GM18951 (cell line): ENCODE measurements at regions not wholly inside any gene's neighbourhood (a gene's known extent, or its start where the extent isn't known, plus 50 kb on each side); places are given as distances from the start of the nearest gene placed in this dataset.

Experiments
- POLR2A ChIP-seq: IDR thresholded peaks from 4 replicates; pipeline ENCODE4 v1.6.1; 2011; ENCODE audit warnings: mild to moderate bottlenecking; ENCODE audit not compliant: insufficient read length, insufficient read depth; ENCODE audit errors: extremely low read depth
- in situ Hi-C: fragments of 300-500 bp; cut with MboI; formaldehyde crosslinking; loops from one replicate; pipeline ENCODE4 v1.12.0; 2022; ENCODE audit warnings: low sequenced_read_pairs, mixed read lengths, inconsistent platforms; ENCODE audit not compliant: unreplicated experiment

DNA sequence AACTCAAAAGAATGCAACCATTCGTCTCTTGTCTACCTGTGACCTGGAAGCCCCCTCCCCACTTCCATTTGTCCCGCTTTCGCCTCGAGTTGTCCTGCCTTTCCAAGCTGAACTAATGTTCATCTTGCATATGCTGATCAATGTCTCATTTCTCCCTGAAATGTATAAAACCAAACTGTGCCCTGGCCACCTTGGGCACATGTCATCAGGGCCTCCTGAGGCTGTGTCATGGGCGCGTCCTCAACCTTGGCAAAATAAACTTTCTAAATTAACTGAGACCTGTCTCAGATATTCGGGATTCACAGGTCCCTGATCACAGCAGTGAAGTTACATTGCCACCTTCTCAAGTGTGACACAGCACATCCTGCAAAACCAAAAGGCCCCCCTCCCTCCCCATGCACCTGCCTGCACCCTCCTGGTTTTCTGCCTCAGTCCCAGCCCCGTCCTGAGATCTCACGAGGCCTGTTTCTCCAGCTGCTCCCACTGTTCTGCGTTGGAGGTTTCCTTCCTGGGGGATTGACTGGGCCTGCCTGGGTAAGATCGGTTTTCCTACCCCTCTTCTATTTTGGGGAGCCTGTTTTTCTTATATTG, 1328.7 kb downstream of the TBC1D22A start:
- in situ Hi-C loops = no loop called here
- no peak for TF ChIP-seq POLR2A

DNA sequence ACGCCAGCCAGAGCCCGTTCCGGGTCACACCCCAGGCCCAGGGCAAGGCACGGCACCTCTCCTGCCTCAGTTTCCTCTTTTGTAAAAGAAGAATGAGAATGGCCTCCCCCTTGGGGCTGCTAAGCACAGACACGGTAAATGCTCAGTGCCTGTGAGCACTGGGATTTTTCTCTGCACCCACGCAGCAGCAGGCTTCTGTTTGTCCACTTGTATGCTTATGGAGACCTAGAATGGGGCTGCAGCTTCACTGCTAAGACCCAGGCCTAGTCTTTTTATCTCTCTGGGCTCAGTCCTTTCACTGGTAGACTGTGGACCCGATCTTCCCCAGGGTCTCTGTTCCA, 1327.9 kb downstream of the TBC1D22A start:
- in situ Hi-C loops = no loop called here
- no peak for TF ChIP-seq POLR2A

DNA sequence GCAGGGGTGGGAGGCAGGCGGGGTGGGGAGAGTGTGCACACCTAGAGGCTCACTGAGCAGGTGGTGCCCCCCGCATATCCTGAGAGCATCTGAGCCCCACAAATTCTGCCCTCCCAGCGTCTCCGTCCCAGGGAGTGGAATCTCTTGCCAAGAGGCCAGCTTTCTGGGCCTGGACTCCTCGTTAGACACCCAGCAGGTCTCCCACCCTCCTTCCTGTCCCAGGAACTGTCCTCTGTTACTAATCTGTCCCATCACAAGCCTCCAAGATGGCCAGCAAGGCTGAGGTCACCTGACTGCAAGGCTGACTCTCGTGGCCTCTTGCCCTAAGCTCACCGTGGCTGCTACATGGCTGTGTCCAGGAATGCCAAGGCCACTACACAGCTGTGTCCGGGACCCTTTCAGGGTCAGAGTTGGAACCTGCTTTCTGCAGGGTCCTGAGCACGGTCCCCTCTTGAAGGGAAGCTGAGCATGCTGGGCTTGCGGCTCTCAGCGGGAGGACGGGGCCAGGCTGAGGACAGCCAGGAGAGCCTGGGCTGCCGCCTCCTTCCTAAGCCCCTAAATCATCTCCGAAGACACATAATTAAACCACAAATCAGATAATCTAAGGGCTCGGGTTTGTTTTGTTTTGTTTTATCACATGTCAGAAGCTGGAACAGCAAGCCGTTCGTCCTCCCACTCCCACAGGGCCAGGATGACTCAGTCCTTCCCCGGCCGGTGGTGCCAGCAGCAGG, 1327.3 kb downstream of the TBC1D22A start:
- in situ Hi-C loops = no loop called here
- TF ChIP-seq POLR2A = no peak

- TF ChIP-seq POLR2A = no peak
- in situ Hi-C loops = no loop called here
Measured at GRCh38 chr22:48088926-48089536, 1326.6 kb downstream of the TBC1D22A start.

- in situ Hi-C loops = no loop called here
- no peak for TF ChIP-seq POLR2A
Measured at GRCh38 chr22:48088251-48088650, 1325.8 kb downstream of the TBC1D22A start.

GRCh38 chr22:48085901-48086645, 1323.6 kb downstream of the TBC1D22A start:
- no peak for TF ChIP-seq POLR2A
- in situ Hi-C loops = no loop called here

DNA sequence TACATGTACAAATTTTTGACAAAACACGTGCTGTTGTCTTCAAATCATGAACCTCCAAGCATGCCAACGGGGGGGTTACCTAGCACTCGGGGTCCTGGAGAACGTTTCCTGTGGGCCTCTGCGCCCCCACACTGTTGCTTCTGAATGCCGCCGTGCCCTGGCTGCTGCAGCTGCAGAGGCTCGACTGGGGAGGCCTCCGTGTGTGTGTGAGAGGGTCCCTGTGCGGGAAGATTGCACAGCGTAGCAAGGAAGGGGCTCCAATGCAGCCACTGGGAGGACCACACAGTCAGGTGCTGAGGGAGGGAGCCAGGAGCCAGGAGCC, 1322.2 kb downstream of the TBC1D22A start:
- TF ChIP-seq POLR2A = no peak
- in situ Hi-C loops = no loop called here

DNA sequence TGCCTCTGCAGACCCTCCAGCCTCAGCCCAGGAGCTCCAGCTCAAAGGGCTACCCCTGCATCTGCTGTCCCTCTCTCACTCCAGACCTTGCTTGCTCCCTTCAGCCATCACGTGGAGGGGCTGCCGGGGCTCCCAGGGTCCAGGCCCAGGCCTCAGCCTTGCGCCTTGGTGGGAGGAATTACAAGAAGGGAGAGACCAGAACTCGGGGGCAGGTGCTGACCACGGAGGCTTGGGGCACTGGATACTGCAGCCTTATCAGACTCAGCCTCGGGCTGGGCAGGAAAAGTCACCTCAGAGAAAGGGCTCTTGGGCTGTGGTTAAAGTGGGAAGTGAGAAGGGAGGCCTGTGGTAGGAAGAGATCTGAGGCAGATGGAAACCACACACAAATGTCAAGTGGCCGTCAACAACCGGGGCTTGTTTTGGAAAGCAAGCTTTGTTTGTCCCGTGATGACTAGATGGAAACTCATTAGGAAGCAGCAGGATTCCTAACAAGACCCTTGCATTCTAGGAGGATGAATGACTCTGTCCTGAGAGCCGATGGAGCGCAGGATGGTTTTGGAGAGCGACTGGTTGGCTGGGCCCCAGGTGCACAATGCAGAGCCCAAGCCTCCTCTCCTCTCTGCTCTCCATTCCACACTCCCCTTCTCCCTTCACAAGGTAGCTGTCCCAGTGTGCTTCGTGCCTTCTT, 1321.7 kb downstream of the TBC1D22A start:
- in situ Hi-C loops = no loop called here
- TF ChIP-seq POLR2A = no peak

GRCh38 chr22:48083502-48083901, 1321.1 kb downstream of the TBC1D22A start:
- in situ Hi-C loops = no loop called here
- TF ChIP-seq POLR2A = no peak

DNA sequence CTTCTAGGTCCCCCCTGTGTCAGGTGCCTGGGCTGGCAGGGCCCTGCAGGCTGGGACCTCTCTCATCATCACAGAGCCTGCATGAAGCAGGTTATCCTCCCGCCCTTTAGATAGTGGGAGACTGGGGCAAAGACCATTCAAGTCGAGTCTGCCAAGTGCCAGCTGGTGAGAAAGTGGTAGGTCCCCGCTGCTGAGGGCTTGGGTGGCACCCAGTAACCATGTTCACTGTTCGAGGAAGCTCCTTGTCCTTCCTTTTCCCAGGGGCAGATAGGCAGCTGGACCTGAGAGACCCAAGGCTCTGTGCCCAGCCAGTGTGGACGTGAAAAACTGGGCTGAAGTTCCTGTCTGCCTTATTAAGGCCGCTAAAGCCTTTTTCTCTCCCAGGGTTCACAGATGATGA, 1319.8 kb downstream of the TBC1D22A start:
- TF ChIP-seq POLR2A = no peak
- in situ Hi-C loops = no loop called here

GRCh38 chr22:48081281-48081680, 1318.8 kb downstream of the TBC1D22A start:
- in situ Hi-C loops = no loop called here
- no peak for TF ChIP-seq POLR2A

DNA sequence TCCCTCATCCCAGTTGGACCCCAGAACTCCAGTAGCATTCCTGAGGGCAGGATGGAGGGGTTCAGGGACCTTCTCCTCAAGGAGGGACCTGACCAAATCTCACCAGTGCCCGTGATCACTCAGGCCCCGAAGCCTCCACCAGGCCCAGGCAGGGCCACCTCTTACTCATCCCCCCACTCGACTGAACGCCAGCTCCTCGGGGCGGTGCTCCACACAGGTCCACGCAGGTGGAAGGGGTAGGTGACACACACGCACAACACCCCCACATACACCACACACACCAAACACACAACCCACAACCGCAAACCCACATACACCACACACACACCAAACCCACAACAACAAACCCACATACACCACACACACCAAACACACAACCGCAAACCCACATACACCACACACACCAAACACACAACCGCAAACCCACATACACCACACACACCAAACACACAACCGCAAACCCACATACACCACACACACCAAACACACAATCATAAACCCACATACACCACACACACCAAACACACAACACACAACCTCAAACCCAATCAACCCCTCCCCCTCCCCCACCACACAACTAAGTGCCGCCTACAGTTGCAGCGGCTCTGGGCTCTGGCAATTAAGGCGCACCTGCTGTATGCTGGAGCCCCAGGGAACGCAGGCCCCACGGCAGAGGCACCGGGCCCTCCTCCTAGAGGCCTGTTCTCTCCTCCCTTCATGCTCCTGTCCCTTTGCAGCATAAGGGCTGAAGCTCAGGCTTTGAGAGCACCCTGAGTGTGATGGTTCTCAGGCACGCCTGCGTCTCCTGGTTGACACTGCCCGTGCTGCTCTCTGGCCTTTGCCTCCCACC, 1318.1 kb downstream of the TBC1D22A start:
- in situ Hi-C loops = no loop called here
- TF ChIP-seq POLR2A = no peak
